GDM1 (cell line): ENCODE measurements at regions not wholly inside any gene's neighbourhood (a gene's known extent, or its start where the extent isn't known, plus 50 kb on each side); places are given as distances from the start of the nearest gene placed in this dataset.
"Not testable (repeated sequence)": the region's sequence is repeated elsewhere in the genome, so short reads cannot be mapped to it uniquely, and the experiment has no call there.

ENCODE experiments used
- DNase-seq: peaks from one replicate; lab custom pipeline; 2025; lab: John Stamatoyannopoulos, UW

DNA sequence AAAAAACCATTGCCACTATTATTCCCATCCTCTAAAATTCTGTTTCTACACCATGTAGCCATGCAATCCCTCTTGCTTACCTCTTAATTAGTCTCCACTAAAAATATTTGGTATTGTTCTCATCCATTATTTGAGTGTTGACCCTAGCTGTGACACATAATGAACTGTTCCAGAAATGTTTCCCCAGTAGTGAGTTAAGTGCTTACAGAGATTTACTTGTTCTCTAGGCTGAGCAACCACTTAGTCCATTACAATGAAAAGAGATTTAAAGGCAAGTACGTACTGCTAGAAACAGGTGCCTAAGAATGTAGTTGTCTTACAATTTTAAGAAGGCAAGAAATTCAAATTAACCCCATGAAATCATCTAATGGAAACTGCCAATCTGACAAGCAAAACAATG lies 112.7 kb upstream of the PTPN13 start:
- no peak for DNase-seq

- no peak for DNase-seq
These were observed 111.6 kb upstream of the PTPN13 start for GRCh38 chr4:86482306-86483172.

DNA sequence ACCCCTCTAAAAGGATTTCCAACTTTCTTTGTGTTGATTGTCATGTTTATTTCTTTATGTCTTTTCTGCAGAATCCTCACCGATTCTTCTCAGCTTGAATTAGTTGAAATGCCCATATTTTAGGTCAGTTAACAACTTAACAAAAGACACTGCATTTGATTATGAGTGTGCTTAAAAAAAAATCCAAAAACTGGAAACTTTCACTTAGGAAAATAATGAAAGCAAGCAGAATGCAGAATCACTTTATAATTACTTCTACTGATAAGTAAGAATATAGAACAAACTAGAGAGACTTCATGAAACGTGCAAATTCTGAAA lies 111.0 kb upstream of the PTPN13 start:
- no peak for DNase-seq

GRCh38 chr4:86483773-86484172 lies 110.3 kb upstream of the PTPN13 start:
- DNase-seq: no peak

GRCh38 chr4:86484241-86484640 lies 109.9 kb upstream of the PTPN13 start:
- no peak for DNase-seq

- no peak for DNase-seq
These were observed 106.3 kb upstream of the PTPN13 start for GRCh38 chr4:86487738-86488348.

GRCh38 chr4:86493460-86493859 lies 100.7 kb upstream of the PTPN13 start:
- peak; percentile 47 for DNase-seq

DNA sequence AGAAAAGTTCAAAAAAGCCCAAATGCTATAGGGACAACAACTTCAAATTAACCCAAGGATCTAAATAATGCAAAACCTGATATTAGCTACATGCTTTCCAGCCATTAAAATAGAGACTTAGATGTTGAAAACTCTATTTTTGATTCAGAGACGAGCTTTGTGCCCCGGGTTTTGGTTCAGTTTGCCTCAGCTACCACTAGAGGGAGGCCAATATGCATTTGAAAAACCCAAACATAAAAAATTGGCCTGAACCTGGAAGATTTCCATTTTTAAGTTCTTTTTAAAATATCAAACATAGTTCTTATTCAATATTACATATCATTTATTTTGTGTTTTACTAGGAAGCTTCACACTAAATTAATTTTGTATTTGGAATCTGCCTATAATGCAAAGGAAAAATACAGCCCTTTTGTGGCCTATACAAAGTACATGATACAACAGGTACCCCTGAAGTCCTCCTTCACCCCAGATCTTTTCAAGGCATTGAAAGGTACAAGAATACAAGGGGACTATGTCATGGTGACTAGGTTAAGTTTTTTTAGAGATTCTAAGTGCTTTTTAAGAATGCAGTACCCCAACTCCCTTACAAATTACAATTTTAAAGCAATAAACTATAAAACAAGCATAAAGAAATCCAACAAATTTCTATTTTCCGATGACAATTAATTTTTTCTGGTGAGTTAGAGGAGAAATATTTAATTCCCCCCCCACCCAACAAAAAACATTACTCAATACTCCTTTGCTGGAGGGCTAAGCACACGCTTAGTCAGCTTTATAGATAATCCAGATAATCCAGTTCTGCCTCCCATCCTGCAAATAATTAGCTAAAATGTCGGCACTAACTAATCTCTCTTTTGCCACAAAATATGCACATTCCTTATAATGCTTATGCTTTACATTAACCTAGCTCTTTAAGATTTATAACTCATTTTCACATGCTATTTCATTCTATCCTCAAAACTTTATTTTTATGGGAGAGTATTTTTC lies 97.7 kb upstream of the PTPN13 start:
- peak; percentile 6 for DNase-seq

GRCh38 chr4:86497131-86497530 lies 97.0 kb upstream of the PTPN13 start:
- DNase-seq: no peak

DNA sequence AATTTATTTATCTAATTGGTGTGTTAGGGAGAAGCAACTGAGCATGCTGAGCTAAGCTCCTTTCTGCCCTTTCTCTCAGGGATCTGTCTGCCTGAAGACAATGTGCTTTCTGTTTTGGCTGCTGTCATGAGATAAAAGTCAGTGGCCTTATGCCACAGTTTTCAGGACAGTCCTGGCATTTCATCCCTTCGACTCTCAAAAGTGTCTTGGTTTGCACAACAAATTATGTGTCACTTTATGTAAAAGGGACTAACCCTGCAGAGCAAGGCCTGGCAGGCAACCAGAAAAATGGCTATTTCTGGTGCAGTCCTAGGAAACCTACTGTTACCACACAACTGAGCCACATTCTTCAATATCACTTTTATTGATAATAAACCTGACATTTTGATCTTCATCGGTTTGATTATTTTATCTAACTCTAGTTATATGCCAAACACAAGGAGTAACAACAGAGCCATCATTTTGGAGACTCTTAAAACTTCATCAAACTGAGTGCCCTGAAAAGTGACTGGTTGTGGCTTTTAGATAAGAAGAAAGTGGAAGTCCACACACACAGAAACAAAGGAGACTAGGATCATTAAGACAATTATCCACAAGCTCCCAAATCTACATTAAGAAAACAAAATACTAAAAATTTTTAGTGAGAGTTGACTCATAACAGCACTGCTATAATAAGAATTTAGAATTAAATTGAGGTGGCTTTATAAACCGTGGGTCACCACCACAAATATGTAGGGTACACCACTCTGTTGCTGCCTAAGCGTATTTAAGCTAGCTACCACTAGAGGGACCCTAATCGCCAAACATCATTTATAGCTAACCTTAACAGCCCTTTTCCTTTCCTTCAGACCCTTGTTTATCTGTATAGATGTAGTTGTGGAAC lies 95.9 kb upstream of the PTPN13 start:
- peak; percentile 38 for DNase-seq

GRCh38 chr4:86498863-86499166 lies 95.3 kb upstream of the PTPN13 start:
- no peak for DNase-seq

GRCh38 chr4:86500527-86500926 lies 93.6 kb upstream of the PTPN13 start:
- no peak for DNase-seq

GRCh38 chr4:86502081-86502480 lies 92.0 kb upstream of the PTPN13 start:
- no peak for DNase-seq

DNA sequence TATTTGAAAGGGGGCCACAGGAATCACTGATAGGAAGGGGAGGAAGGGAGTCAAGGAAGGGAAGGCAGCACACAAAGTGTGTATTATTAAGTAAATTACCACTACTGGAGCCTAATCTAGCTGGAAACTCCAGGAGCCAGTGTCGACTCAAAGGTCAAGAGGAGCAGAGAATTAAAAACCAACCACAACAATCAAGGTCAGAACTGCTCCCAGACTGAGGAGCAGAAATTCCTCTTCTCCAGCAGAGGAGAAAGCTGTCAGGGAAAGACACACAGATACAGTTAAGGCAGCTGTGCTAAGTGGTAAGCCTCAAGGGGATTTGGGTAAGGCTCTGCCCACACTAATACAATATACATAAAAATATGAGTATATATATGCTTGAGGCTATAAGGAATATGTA lies 87.5 kb upstream of the PTPN13 start:
- no peak for DNase-seq

GRCh38 chr4:86508436-86508835 lies 85.7 kb upstream of the PTPN13 start:
- DNase-seq: no peak

DNA sequence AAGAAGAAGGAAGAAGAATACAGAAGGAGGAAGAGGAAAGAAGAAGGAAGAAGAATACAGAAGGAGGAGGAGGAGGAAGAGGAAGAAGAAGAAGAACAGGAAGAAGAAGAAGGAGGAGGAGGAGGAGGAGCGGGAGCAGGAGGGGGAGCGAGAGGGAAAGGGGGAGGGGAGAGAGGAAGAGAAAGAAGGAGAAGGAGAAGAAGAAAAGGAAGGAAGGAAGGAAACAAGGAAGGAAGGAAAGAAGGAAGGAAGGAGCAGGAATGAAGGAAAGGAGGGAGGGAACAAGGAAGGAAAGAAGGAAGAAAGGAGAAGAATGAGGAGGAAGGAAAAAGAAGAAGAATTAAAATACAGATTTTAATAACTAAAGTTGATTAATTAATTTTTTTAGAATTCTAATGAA lies 82.5 kb upstream of the PTPN13 start:
- DNase-seq: no peak

- no peak for DNase-seq
These were observed 81.5 kb upstream of the PTPN13 start for GRCh38 chr4:86512631-86513030.

- not testable (repeated sequence) for DNase-seq
These were observed 78.2 kb upstream of the PTPN13 start for GRCh38 chr4:86515963-86516362.

DNA sequence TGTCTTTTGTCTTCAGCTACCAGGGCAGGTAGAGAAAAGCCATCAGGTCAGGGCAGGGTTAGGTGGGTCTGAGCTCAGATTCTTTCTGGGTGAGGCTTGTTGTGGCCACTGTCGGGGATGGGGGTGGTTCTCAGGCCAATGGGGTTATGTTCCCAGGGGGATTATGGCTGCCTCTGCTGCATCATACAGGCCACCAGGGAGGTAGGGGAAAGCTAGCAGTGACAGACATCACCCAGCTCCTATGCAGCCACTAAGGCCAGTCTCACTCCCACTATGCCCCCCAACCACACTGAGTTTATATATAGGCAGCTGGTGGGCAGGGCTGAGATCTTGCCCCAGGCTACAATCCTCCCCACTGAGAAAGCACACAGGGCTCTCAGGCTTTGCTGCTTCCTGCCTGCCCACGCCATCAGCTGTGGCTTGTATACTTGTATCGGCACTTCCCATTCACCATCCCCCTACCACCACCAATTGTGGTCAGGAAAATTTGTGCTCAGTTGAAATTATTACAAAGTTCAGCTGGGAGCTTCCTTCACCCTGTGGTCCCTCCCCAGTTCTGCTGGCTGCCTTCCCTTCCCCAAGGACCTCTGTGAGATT lies 72.6 kb upstream of the PTPN13 start:
- peak; percentile 39 for DNase-seq

DNA sequence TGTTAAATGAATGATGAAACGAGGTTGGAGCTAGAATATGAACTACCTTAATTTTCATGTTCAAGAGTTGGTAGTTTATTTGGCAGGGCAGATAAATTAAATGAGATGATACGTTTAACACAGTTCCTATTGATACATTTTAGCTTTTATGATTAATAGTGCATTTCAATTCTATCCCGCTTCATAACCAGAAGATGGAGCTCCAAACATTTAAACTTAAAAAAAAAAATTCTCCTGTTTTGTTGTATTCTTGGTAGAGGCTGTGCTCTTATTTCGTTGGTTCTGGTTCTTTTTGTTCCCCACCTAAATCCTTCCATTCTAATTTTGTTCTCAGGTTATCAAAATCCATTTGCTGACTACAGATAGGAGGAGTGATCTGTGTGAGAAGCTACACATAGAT lies 71.8 kb upstream of the PTPN13 start:
- DNase-seq: no peak

- DNase-seq: no peak
These were observed 70.8 kb upstream of the PTPN13 start for GRCh38 chr4:86523333-86523732.
